ENCODE measurements at regions not wholly inside any gene's neighbourhood (a gene's known extent, or its start where the extent isn't known, plus 50 kb on each side); places are given as distances from the start of the nearest gene placed in this dataset.
"Not testable (repeated sequence)": the region's sequence is repeated elsewhere in the genome, so short reads cannot be mapped to it uniquely, and the experiment has no call there.

DNA sequence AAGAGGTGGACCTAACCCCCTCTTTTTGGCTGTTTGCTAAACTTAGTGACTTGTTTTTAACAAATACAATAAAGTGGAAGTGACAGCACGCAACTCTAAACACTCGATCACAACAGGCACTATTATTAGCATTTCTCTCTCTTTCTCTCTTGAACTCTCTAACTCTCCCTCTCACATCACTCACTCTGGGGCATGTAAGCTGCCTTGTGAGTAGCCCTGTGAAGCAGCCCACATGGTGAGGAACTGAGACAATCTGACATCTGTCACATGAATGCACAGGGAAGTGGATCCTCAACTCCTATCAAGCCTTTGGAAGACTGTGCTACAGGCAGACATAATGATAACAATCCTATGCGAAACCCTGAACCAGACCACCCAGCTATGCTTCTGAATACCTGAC is 609.0 kb upstream of the CNTN5 start:
- H3K36me3 ChIP-seq (ENCODE audit: insufficient read depth, low read length): no peaks in the 10 kb centered on the region
- no peaks in the 10 kb centered on the region for H3K9me3 ChIP-seq (ENCODE audit: low read length)
- H3K4me3 ChIP-seq (ENCODE audit: low read length): no peak overlapping the region
- no peaks in the 10 kb centered on the region for H3K4me1 ChIP-seq (ENCODE audit: insufficient read depth, low read length)
- H2AFZ ChIP-seq (ENCODE audit: low read depth, low read length): no peak overlapping the region
- no peaks in the 10 kb centered on the region for H3K27me3 ChIP-seq (ENCODE audit: insufficient read depth, low read length)

GRCh38 chr11:98417256-98417755 is 603.4 kb upstream of the CNTN5 start:
- H3K36me3 ChIP-seq (ENCODE audit: insufficient read depth, low read length): no peaks in the 10 kb centered on the region
- H3K4me3 ChIP-seq (ENCODE audit: low read length): no peak overlapping the region
- H2AFZ ChIP-seq (ENCODE audit: low read depth, low read length): no peak overlapping the region
- no peaks in the 10 kb centered on the region for H3K9me3 ChIP-seq (ENCODE audit: low read length)
- H3K27me3 ChIP-seq (ENCODE audit: insufficient read depth, low read length): no peaks in the 10 kb centered on the region
- H3K4me1 ChIP-seq (ENCODE audit: insufficient read depth, low read length): no peaks in the 10 kb centered on the region

GRCh38 chr11:98423933-98424332 is 596.8 kb upstream of the CNTN5 start:
- Histone ChIP-seq H3K4me1 (ENCODE audit: insufficient read depth, low read length) (no peaks in the 10 kb centered on the region), H3K4me3 (ENCODE audit: low read length) (no peak overlapping the region), H3K36me3 (ENCODE audit: insufficient read depth, low read length) (no peaks in the 10 kb centered on the region), H3K27me3 (ENCODE audit: insufficient read depth, low read length) (no peaks in the 10 kb centered on the region), H3K9me3 (ENCODE audit: low read length) (no peaks in the 10 kb centered on the region), H2AFZ (ENCODE audit: low read depth, low read length) (no peak overlapping the region)

GRCh38 chr11:98424773-98425172 is 596.0 kb upstream of the CNTN5 start:
- not testable (repeated sequence) for H3K36me3 ChIP-seq (ENCODE audit: insufficient read depth, low read length); H3K4me3 ChIP-seq (ENCODE audit: low read length); H3K27me3 ChIP-seq (ENCODE audit: insufficient read depth, low read length); H3K9me3 ChIP-seq (ENCODE audit: low read length); H3K4me1 ChIP-seq (ENCODE audit: insufficient read depth, low read length); H2AFZ ChIP-seq (ENCODE audit: low read depth, low read length)

GRCh38 chr11:98431463-98432359 is 589.0 kb upstream of the CNTN5 start:
- Histone ChIP-seq H2AFZ (ENCODE audit: low read depth, low read length) (no peak overlapping the region), H3K4me3 (ENCODE audit: low read length) (no peak overlapping the region), H3K9me3 (ENCODE audit: low read length) (no peaks in the 10 kb centered on the region), H3K4me1 (ENCODE audit: insufficient read depth, low read length) (no peaks in the 10 kb centered on the region), H3K27me3 (ENCODE audit: insufficient read depth, low read length) (no peaks in the 10 kb centered on the region), H3K36me3 (ENCODE audit: insufficient read depth, low read length) (no peaks in the 10 kb centered on the region)

GRCh38 chr11:98434296-98434695 is 586.5 kb upstream of the CNTN5 start:
- Histone ChIP-seq H3K27me3 (ENCODE audit: insufficient read depth, low read length) (no peaks in the 10 kb centered on the region), H3K36me3 (ENCODE audit: insufficient read depth, low read length) (no peaks in the 10 kb centered on the region), H3K4me1 (ENCODE audit: insufficient read depth, low read length) (no peaks in the 10 kb centered on the region), H3K4me3 (ENCODE audit: low read length) (no peak overlapping the region), H3K9me3 (ENCODE audit: low read length) (no peaks in the 10 kb centered on the region), H2AFZ (ENCODE audit: low read depth, low read length) (no peak overlapping the region)

DNA sequence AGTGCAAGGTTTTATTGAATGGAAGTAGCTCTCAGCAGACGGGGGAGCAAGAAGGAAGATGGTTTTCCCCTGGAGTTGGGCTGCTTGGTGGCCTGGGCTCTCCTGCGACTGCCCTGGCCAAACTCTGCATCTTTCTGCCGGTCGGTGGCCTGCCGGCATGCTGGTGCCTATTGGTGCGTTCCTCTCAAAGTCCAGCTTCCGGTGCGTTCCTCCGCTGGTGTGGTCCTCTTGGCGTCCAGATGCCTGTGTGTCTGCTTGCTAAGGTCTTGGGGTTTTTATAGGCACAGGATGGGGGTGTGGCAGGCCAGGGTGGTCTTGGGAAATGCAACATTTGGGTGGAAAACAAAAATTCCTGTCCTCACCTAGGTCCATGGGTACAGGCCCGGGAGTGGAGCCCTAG is 567.4 kb upstream of the CNTN5 start:
- no peaks in the 10 kb centered on the region for H3K36me3 ChIP-seq (ENCODE audit: insufficient read depth, low read length)
- H3K4me3 ChIP-seq (ENCODE audit: low read length): no peak overlapping the region
- no peaks in the 10 kb centered on the region for H3K27me3 ChIP-seq (ENCODE audit: insufficient read depth, low read length)
- no peak overlapping the region for H2AFZ ChIP-seq (ENCODE audit: low read depth, low read length)
- no peaks in the 10 kb centered on the region for H3K9me3 ChIP-seq (ENCODE audit: low read length)
- no peaks in the 10 kb centered on the region for H3K4me1 ChIP-seq (ENCODE audit: insufficient read depth, low read length)

DNA sequence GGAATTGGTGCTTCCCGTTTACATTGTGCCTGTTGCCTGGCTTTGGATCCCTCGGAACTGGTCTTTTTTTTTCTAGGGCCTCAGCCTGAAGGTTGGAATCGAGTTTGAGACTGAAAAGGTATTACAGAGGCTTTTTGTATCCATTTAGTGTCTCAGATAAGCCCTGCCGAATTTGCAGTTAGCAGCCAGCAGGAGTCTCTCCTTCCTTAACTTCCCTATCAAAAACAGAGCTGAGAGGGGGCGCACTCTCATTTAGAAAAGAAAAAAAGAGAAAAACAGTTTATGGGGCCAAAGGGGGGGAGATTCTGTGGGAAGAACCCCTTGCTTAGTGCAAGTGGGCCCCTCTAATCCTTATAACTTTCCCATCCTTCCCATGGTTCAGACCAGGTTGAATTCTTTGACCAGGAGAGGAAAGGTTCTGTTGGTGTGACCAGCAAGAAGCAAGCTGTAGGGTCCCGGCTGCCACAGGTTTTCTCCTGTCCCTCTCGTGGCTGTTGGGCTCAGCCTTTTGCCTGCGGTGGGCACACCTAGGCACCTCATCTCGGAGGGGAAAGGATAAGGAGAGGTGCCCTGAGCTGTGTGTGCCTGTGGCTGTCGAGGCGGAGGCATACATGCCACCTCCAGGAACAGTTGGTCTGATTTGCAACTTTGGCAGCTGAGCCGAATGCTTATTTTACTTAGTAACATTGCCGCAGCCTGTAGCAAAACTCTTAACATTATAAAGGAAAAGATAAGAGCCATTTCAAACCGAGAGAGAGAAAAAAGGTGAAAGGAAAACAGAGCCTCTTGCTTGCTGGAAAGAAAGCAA is 565.0 kb upstream of the CNTN5 start:
- Histone ChIP-seq H3K4me3 (ENCODE audit: low read length) (no peak overlapping the region), H3K27me3 (ENCODE audit: insufficient read depth, low read length) (no peaks in the 10 kb centered on the region), H3K36me3 (ENCODE audit: insufficient read depth, low read length) (no peaks in the 10 kb centered on the region), H2AFZ (ENCODE audit: low read depth, low read length) (no peak overlapping the region), H3K4me1 (ENCODE audit: insufficient read depth, low read length) (no peaks in the 10 kb centered on the region), H3K9me3 (ENCODE audit: low read length) (no peaks in the 10 kb centered on the region)

DNA sequence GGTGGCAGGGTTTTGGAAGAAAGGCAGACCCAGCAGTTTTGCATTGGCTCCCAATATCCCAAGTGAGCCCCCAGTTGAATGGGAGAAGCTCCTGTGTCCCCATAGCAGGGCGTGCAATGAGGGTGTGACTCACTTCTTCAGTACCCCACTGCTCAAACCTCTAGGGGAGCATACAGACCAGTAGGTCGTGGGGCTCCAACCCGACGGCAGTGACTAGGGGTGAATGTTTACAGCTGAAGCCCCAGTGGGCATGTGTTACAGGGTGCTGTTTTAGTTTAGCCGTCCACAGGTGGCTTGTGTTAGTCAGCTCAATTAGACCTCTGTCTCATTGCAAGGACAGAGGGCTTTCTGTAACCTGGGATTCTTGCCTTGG is 564.5 kb upstream of the CNTN5 start:
- Histone ChIP-seq H3K4me1 (ENCODE audit: insufficient read depth, low read length) (no peaks in the 10 kb centered on the region), H3K9me3 (ENCODE audit: low read length) (no peaks in the 10 kb centered on the region), H3K36me3 (ENCODE audit: insufficient read depth, low read length) (no peaks in the 10 kb centered on the region), H3K27me3 (ENCODE audit: insufficient read depth, low read length) (no peaks in the 10 kb centered on the region), H3K4me3 (ENCODE audit: low read length) (no peak overlapping the region), H2AFZ (ENCODE audit: low read depth, low read length) (no peak overlapping the region)

- Histone ChIP-seq H3K27me3 (ENCODE audit: insufficient read depth, low read length) (no peaks in the 10 kb centered on the region), H3K4me3 (ENCODE audit: low read length) (no peak overlapping the region), H2AFZ (ENCODE audit: low read depth, low read length) (no peak overlapping the region), H3K9me3 (ENCODE audit: low read length) (no peaks in the 10 kb centered on the region), H3K36me3 (ENCODE audit: insufficient read depth, low read length) (no peaks in the 10 kb centered on the region), H3K4me1 (ENCODE audit: insufficient read depth, low read length) (no peaks in the 10 kb centered on the region)
These were observed 525.7 kb upstream of the CNTN5 start for GRCh38 chr11:98495016-98495415.

GRCh38 chr11:98495601-98496000 is 525.1 kb upstream of the CNTN5 start:
- no peaks in the 10 kb centered on the region for H3K9me3 ChIP-seq (ENCODE audit: low read length)
- H3K27me3 ChIP-seq (ENCODE audit: insufficient read depth, low read length): no peaks in the 10 kb centered on the region
- H3K36me3 ChIP-seq (ENCODE audit: insufficient read depth, low read length): no peaks in the 10 kb centered on the region
- no peak overlapping the region for H3K4me3 ChIP-seq (ENCODE audit: low read length)
- no peak overlapping the region for H2AFZ ChIP-seq (ENCODE audit: low read depth, low read length)
- H3K4me1 ChIP-seq (ENCODE audit: insufficient read depth, low read length): no peaks in the 10 kb centered on the region

- no peaks in the 10 kb centered on the region for H3K36me3 ChIP-seq (ENCODE audit: insufficient read depth, low read length)
- no peaks in the 10 kb centered on the region for H3K27me3 ChIP-seq (ENCODE audit: insufficient read depth, low read length)
- H3K9me3 ChIP-seq (ENCODE audit: low read length): no peaks in the 10 kb centered on the region
- no peak overlapping the region for H3K4me3 ChIP-seq (ENCODE audit: low read length)
- H3K4me1 ChIP-seq (ENCODE audit: insufficient read depth, low read length): no peaks in the 10 kb centered on the region
- H2AFZ ChIP-seq (ENCODE audit: low read depth, low read length): no peak overlapping the region
These were observed 513.5 kb upstream of the CNTN5 start for GRCh38 chr11:98507208-98507607.

GRCh38 chr11:98512938-98513337 is 507.8 kb upstream of the CNTN5 start:
- H3K36me3 ChIP-seq (ENCODE audit: insufficient read depth, low read length): no peaks in the 10 kb centered on the region
- H3K27me3 ChIP-seq (ENCODE audit: insufficient read depth, low read length): no peaks in the 10 kb centered on the region
- H3K4me3 ChIP-seq (ENCODE audit: low read length): no peak overlapping the region
- H2AFZ ChIP-seq (ENCODE audit: low read depth, low read length): no peak overlapping the region
- no peaks in the 10 kb centered on the region for H3K9me3 ChIP-seq (ENCODE audit: low read length)
- no peaks in the 10 kb centered on the region for H3K4me1 ChIP-seq (ENCODE audit: insufficient read depth, low read length)

All from neuron (in vitro differentiated cells).